ENCODE measurements at regions not wholly inside any gene's neighbourhood (a gene's known extent, or its start where the extent isn't known, plus 50 kb on each side); places are given as distances from the start of the nearest gene placed in this dataset.

DNA sequence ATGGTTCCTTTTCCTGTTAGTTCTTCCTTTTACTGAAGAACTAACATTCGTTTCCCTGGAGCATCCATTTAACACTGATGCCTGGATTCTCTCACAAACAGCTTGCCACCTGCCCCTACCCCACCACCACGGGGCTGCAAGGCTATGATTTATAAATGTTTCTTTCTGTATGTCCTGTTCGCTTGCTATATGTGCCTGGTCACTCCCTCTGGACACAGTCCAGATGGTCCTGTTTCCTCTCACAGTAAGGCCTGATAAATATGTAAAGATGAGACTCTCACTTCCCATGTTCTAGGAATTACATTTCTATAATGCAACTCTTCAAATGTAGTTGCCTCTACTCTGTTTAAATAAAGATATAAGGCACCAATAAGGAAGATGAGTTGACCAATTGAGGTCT is 146.4 kb upstream of the SHB start:
- TF ChIP-seq CTCF (conservative IDR thresholded peaks at IDR 0.05) = no peak
- TF ChIP-seq ZFX (IDR thresholded peaks at IDR 0.05) = no peak
